ENCODE measurements at regions not wholly inside any gene's neighbourhood (a gene's known extent, or its start where the extent isn't known, plus 50 kb on each side); places are given as distances from the start of the nearest gene placed in this dataset.

DNA sequence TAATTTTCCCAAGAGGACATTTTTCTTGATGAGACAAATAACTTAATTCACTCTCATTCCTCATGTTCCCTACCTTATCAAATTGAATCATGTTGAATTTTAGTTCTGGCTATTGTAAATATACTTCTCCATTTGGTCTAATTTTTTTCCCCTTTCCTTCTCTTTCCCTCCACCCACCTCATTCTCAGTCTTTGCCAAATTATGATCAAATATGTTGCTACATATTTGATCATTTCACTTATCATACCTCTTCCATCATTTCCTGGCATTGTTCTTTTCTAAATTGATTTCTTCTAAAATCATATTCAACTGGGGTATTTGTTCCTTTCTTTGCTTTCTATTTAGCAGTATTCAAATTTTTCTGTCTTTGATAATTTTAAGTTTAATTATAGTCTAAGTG is 52.3 kb downstream of the HDGFL1 start:
- Histone ChIP-seq H3K27ac (no peak overlapping the region), H3K4me3 (ENCODE audit: low read depth, low read length) (no peak overlapping the region), H3K36me3 (replicated peaks) (no peaks in the 10 kb centered on the region), H3K27me3 (replicated peaks) (no peaks in the 10 kb centered on the region)
- in situ Hi-C loops (cut with HindIII; ENCODE audit: low pct_ligation_motif_present, low sequenced_read_pairs): no loop called here
- DNase-seq: no peak
- TF ChIP-seq, protein P1, sequence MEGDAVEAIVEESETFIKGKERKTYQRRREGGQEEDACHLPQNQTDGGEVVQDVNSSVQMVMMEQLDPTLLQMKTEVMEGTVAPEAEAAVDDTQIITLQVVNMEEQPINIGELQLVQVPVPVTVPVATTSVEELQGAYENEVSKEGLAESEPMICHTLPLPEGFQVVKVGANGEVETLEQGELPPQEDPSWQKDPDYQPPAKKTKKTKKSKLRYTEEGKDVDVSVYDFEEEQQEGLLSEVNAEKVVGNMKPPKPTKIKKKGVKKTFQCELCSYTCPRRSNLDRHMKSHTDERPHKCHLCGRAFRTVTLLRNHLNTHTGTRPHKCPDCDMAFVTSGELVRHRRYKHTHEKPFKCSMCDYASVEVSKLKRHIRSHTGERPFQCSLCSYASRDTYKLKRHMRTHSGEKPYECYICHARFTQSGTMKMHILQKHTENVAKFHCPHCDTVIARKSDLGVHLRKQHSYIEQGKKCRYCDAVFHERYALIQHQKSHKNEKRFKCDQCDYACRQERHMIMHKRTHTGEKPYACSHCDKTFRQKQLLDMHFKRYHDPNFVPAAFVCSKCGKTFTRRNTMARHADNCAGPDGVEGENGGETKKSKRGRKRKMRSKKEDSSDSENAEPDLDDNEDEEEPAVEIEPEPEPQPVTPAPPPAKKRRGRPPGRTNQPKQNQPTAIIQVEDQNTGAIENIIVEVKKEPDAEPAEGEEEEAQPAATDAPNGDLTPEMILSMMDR (IDR thresholded peaks at IDR 0.05; ENCODE audit: low read depth, low read length, missing control alignments): no peak

DNA sequence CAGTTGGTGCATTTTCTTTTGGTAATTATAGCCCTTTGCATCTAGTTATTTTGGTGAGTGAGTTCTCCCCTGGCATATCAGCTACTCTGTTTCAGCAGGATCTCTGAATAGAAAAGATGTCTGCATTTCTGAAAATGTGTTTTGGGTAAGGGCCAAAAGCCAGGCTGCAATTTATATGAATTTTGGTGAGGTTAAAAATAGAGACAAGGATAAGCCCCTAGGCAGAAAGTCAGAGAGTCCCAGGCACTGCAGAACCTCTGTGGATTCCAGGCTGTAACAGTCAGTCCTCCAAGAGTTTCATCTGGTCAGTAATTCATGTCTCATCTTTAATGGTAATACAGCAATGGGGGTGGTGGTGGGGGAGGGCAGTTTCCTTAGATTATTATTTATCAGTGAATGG is 53.0 kb downstream of the HDGFL1 start:
- DNase-seq: no peak
- Histone ChIP-seq H3K36me3 (replicated peaks) (no peaks in the 10 kb centered on the region), H3K4me3 (ENCODE audit: low read depth, low read length) (no peak overlapping the region), H3K27me3 (replicated peaks) (no peaks in the 10 kb centered on the region), H3K27ac (no peak overlapping the region)
- in situ Hi-C loops (cut with HindIII; ENCODE audit: low pct_ligation_motif_present, low sequenced_read_pairs): no loop called here
- TF ChIP-seq, protein P1 (IDR thresholded peaks at IDR 0.05; ENCODE audit: low read depth, low read length, missing control alignments): no peak

DNA sequence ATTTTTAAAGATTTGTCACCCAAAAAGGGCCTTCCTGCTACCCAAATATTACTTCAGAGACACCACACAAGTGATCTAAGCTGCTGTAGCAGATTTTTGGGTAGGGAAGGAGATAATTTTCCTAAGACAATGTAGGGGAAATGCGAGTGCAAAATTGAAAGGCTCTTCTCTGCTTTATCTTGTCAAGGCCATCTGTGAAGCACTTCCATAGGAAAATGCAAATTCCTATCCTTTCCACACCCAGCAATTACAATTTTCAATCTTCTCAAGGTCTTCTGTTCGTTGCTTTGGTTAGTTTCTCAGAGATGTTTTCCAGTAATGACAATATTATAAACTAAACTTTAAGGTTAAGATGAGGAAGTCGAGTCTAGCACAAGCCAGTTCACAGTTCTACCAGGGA is 53.4 kb downstream of the HDGFL1 start:
- in situ Hi-C loops (cut with HindIII; ENCODE audit: low pct_ligation_motif_present, low sequenced_read_pairs): no loop called here
- TF ChIP-seq, protein P1 (IDR thresholded peaks at IDR 0.05; ENCODE audit: low read depth, low read length, missing control alignments): no peak
- H3K36me3 ChIP-seq (replicated peaks): no peaks in the 10 kb centered on the region
- no peak for DNase-seq
- H3K4me3 ChIP-seq (ENCODE audit: low read depth, low read length): no peak overlapping the region
- H3K27ac ChIP-seq: no peak overlapping the region
- H3K27me3 ChIP-seq (replicated peaks): no peaks in the 10 kb centered on the region

DNA sequence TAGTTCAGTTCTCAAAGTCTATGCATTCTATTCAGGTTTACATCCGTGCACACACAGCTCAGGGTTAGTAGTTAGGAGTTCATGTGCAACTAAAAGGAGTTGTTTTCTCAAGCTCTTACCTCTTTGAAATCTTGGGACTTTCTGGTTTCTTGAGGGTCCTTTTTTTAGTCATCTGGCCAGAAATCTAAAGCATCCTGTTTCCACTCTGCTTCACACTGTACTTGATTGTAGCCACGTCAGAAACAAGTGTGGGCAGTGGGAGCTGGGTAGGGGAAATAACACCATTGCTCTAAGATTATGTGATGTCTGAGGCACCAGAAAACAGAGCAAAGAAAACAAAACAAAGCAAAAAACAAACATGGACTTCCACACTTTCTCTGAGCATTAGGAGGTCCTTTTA is 58.3 kb downstream of the HDGFL1 start:
- Histone ChIP-seq H3K36me3 (replicated peaks) (no peaks in the 10 kb centered on the region), H3K4me3 (ENCODE audit: low read depth, low read length) (no peak overlapping the region), H3K27me3 (replicated peaks) (no peaks in the 10 kb centered on the region), H3K27ac (no peak overlapping the region)
- TF ChIP-seq, protein P1 (IDR thresholded peaks at IDR 0.05; ENCODE audit: low read depth, low read length, missing control alignments): no peak
- DNase-seq: no peak
- in situ Hi-C loops (cut with HindIII; ENCODE audit: low pct_ligation_motif_present, low sequenced_read_pairs): no loop called here

DNA sequence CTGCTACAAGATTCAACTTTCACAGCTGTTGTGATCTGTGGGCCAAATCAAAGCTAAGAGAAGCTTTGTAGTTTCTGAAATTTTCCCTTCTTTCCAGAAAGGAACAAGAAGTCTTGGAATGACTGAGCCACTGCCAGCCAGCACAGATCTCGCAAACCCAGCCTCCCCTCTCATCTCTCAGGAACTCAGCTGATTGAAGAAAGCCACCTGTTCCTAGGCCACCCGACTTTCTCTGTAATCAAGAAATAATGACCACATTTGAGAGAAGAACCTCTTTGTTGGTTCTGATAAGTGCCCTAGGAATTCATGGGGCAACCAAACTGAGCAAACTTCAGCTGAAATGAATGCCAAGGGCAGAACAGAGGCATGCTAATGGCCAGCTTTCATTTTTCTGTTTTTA is 61.7 kb downstream of the HDGFL1 start:
- DNase-seq: no peak
- Histone ChIP-seq H3K4me3 (ENCODE audit: low read depth, low read length) (no peak overlapping the region), H3K27me3 (replicated peaks) (no peaks in the 10 kb centered on the region), H3K27ac (no peak overlapping the region), H3K36me3 (replicated peaks) (no peaks in the 10 kb centered on the region)
- in situ Hi-C loops (cut with HindIII; ENCODE audit: low pct_ligation_motif_present, low sequenced_read_pairs): no loop called here
- TF ChIP-seq, protein P1 (IDR thresholded peaks at IDR 0.05; ENCODE audit: low read depth, low read length, missing control alignments): no peak

DNA sequence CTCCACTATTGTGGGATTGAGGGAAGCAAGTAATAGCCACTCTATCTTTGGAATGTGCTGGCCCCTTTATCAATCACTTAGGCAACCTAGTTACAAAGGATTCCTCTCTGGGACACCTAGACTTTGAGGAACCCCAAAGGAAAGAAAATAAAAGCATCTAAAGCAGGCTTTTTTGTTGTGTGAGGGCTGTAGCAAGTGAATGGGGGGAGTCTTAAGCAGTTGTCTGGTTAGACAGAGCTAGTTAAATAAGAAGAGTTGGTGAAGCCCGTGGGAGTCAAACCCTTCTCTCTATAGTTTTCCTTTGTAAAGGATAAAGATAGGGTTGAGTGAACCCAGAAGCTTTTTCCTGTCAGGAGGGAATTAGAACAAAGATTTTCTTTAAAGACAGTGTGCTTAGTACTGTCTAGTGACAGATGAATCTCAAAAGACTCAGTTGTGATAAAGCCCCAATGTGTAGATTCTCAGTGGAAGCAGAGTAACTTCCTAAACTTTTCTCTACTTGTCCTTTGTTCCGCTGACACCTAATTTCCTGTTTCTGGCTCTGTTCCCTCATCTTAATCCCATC is 63.3 kb downstream of the HDGFL1 start:
- Histone ChIP-seq H3K36me3 (replicated peaks) (no peaks in the 10 kb centered on the region), H3K27ac (no peak overlapping the region), H3K27me3 (replicated peaks) (no peaks in the 10 kb centered on the region), H3K4me3 (ENCODE audit: low read depth, low read length) (no peak overlapping the region)
- DNase-seq: no peak
- in situ Hi-C loops (cut with HindIII; ENCODE audit: low pct_ligation_motif_present, low sequenced_read_pairs): no loop called here
- TF ChIP-seq, protein P1 (IDR thresholded peaks at IDR 0.05; ENCODE audit: low read depth, low read length, missing control alignments): no peak
